Heart right ventricle (tissue), 16 donors: ENCODE measurements at regions not wholly inside any gene's neighbourhood (a gene's known extent, or its start where the extent isn't known, plus 50 kb on each side); places are given as distances from the start of the nearest gene placed in this dataset.
"Not testable (repeated sequence)": the region's sequence is repeated elsewhere in the genome, so short reads cannot be mapped to it uniquely, and the experiment has no call there.

Experiments used
- ATAC-seq, 8 donors: fragments of 200-7000 bp; cut with Tn5 transposase; one replicate each; pipeline ENCODE4 v1.9.1; 2020; ENCODE audit warnings: mild to moderate bottlenecking in 8 of 8, moderate library complexity in 8 of 8, moderate number of reproducible peaks in 1 of 8
- DNase-seq, 2 donors: peaks; one replicate each; pipeline ENCODE4 v3.0.0-alpha.2; 2020
- H3K27ac ChIP-seq, 10 donors: fragments of 200-600 bp; sonication (generic) in 2 of 10; one replicate each; pipeline versions ENCODE4 v1.5.0 to v1.8.0; 2020 to 2022; ENCODE audit warnings: mild to moderate bottlenecking in 3 of 10
- H3K27me3 ChIP-seq, 7 donors: fragments of 200-600 bp; one replicate each; pipeline ENCODE4 v1.8.0; 2021 to 2022; ENCODE audit warnings: mild to moderate bottlenecking in 2 of 7
- H3K36me3 ChIP-seq, 9 donors: fragments of 200-600 bp; sonication (generic) in 1 of 9; one replicate each; pipeline versions ENCODE4 v1.5.0 to v1.8.0; 2020 to 2022; ENCODE audit warnings: mild to moderate bottlenecking in 2 of 9
- H3K4me1 ChIP-seq, 9 donors: fragments of 200-600 bp; sonication (generic) in 1 of 9; one replicate each; pipeline versions ENCODE4 v1.5.0 to v1.8.0; 2020 to 2022; ENCODE audit warnings: mild to moderate bottlenecking in 4 of 9
- H3K4me3 ChIP-seq, 10 donors: fragments of 200-600 bp; sonication (generic) in 2 of 10; one replicate each; pipeline versions ENCODE4 v1.5.0 to v1.8.0; 2020 to 2022; ENCODE audit warnings: mild to moderate bottlenecking in 7 of 10, moderate library complexity in 2 of 10
- H3K9me3 ChIP-seq, 11 donors: fragments of 200-600 bp in 10 of 11; sonication (generic) in 2 of 11; one replicate each; pipeline versions ENCODE4 v1.5.0 to v1.8.0; 2013 to 2022; ENCODE audit warnings: mild to moderate bottlenecking in 2 of 11, control low read depth in 1 of 11, moderate library complexity in 1 of 11
- WGBS, 2 donors: extraction: QIAGEN DNeasy Blood & Tissue Kit; methylation state at CpG; one replicate each; pipeline ENCODE4 v1.1.7; 2013; ENCODE audit warnings: inconsistent platforms in 1 of 2; 5-methylcytosine and 5-hydroxymethylcytosine counted together
- intact Hi-C, 10 donors: fragments of 100-400 bp; cut with DNase I; formaldehyde crosslinking; loops; one replicate each; pipeline versions ENCODE4 v1.11.1 to v1.14.2; 2022
- TF ChIP-seq, protein P1 (sequence below), 9 donors: fragments of 200-600 bp; sonication (generic) in 2 of 9; IDR thresholded peaks; one replicate each; pipeline versions ENCODE4 v1.5.0 to v1.8.0; 2021 to 2022; ENCODE audit warnings: antibody characterized with exemption in 9 of 9, mild to moderate bottlenecking in 5 of 9, moderate library complexity in 1 of 9
- donor health status: Arrhythmogenic right ventricular cardiomyopathy.
- donor health status: ischemic (EF 13 %, LVEDD 7.1; RV severe dilation, severe dysfunction).
- donor health status: healthy with polysubstance abuse.
- donor health status: DM: no; HTN: yes; CAD: no.
- donor health status: DM: no; HTN: no; CAD: no.
- donor health status: ischemic (EF 25% LVEDD 6.9; RV normal size, moderate dysfunction).
- donor health status: ischemic (EF 25% LVEDD 5.7; RV mildly dilated, moderate dysfunction).
- donor health status: healthy.
- donor health status: DM: yes; HTN: yes; CAD: no.
- donor health status: Ischemic cardiomyopathy.
- donor health status: ischemic (EF 35%, LVEDD 5.7; RV mildly dilated, moderate dysfunction).
- donor health status: nonischemic (EF 11% LVEDD 7.7; RV severe dilation, severe dysfunction).
- donor health status: DM: yes; HTN: yes; CAD: no.
- donor health status: PGD.
- donor health status: ischemic (EF 29% LVEDD 5.4; RV normal size, mild dysfunction).
- donor health status: nonischemic (EF 23%, LVEDD 6.1; RV moderate dilation, normal function).

DNA sequence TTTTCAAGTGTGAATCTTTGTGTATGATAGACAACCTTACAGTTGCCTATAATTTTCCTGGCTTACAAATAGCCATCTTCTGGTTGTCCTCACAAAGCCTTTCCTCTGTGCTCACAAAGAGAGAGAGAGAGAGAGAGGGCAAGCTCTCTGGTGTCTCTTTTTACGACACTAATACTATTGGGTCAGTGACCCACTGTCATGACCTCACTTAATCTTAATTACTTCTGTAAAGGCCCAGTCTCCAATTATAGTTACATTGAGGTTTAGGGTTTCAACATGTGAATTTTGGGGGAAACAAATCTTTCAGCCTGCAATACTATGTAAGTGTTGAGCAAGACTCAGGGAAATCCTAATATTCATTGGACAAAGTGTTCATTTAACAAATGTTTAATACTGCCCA lies 167.4 kb upstream of the COL11A1 start:
- no peak for DNase-seq
- TF ChIP-seq, protein P1, sequence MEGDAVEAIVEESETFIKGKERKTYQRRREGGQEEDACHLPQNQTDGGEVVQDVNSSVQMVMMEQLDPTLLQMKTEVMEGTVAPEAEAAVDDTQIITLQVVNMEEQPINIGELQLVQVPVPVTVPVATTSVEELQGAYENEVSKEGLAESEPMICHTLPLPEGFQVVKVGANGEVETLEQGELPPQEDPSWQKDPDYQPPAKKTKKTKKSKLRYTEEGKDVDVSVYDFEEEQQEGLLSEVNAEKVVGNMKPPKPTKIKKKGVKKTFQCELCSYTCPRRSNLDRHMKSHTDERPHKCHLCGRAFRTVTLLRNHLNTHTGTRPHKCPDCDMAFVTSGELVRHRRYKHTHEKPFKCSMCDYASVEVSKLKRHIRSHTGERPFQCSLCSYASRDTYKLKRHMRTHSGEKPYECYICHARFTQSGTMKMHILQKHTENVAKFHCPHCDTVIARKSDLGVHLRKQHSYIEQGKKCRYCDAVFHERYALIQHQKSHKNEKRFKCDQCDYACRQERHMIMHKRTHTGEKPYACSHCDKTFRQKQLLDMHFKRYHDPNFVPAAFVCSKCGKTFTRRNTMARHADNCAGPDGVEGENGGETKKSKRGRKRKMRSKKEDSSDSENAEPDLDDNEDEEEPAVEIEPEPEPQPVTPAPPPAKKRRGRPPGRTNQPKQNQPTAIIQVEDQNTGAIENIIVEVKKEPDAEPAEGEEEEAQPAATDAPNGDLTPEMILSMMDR (IDR thresholded peaks at IDR 0.05), result no peak
- H3K27me3 ChIP-seq, result no peaks in the 10 kb centered on the region
- no peak overlapping the region for H3K27ac ChIP-seq
- WGBS, 2 donors, result 66 to 77% methylated on average over 1 of the region's 1 CpG
- H3K4me1 ChIP-seq, result no peaks in the 10 kb centered on the region
- H3K36me3 ChIP-seq, result no peaks in the 10 kb centered on the region
- H3K4me3 ChIP-seq, result no peak overlapping the region
- H3K9me3 ChIP-seq, result peaks cover 0 to 12% (median 0%) of the 10 kb centered on the region in 11 donors
- intact Hi-C loops, result no loop called here
- no peak for ATAC-seq

DNA sequence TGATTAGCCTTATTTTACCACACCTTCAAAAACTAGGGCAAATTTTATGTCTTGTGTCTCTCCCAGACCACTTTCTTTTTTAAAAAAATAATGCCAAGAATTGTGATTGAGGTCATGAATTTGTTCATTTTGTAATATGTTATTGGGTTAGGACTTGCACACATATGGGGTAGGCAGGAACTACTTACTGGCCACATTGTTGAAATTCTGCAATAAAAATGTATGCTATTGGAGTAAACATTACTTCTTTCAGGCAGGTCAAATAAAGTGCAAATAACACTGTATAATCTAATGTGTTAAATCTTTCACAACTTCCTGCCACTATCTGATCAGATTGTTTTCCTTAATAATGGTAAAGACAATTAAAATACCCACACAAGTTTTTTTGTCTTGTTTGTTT lies 166.6 kb upstream of the COL11A1 start:
- DNase-seq (no peak), ATAC-seq (no peak)
- H3K4me1 ChIP-seq, result no peaks in the 10 kb centered on the region
- TF ChIP-seq, protein P1 (IDR thresholded peaks at IDR 0.05), result no peak
- H3K9me3 ChIP-seq, result peaks cover 0 to 9% (median 0%) of the 10 kb centered on the region in 11 donors
- H3K36me3 ChIP-seq, result no peaks in the 10 kb centered on the region
- H3K4me3 ChIP-seq, result no peak overlapping the region
- H3K27me3 ChIP-seq, result no peaks in the 10 kb centered on the region
- no peak overlapping the region for H3K27ac ChIP-seq
- intact Hi-C loops, result no loop called here

DNA sequence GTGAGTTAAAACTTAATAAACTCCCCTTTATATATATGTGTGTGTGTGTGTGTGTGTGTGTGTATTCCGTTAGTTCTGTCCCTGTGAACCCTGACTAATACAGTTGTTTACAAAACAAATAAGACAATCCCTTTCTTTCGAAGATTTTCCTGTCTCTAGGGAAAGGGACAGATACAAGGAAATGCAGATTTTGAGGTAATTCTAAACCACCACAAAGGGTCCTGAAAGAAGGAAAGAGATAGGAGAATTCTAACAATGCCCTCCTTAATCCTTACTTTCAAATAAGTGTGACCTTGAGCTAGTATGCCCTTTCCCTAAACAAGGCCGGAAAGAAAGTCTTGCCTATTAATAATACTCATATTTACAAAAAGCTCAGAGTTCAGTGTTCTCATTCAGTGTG lies 164.8 kb upstream of the COL11A1 start:
- Histone ChIP-seq H3K4me3 (no peak overlapping the region), H3K27me3 (no peaks in the 10 kb centered on the region), H3K9me3 (peaks cover 0 to 4% (median 0%) of the 10 kb centered on the region in 11 donors), H3K4me1 (no peaks in the 10 kb centered on the region), H3K27ac (no peak overlapping the region), H3K36me3 (no peaks in the 10 kb centered on the region)
- TF ChIP-seq, protein P1 (IDR thresholded peaks at IDR 0.05), result no peak
- no peak for ATAC-seq
- 62 to 76% methylated on average over 3 of the region's 3 CpGs for WGBS, 2 donors
- intact Hi-C loops, result no loop called here
- DNase-seq, result no peak

DNA sequence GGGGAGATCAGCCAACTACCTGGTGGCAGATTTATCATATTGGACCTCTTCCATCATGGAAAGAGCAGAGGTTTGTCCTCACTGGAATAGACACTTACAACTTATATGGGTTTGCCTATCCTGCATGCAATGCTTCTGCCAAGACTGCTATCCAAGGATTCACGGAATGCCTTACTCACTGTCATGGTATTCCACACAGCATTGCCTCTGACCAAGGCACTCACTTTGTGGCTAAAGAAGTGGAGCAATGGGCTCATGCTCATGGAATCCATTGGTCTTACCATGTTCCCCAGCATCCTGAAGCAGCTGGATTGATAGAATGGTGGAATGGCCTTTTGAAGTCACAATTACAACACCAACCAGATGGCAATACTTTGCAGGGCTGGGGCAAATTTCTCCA lies 163.1 kb upstream of the COL11A1 start:
- H3K9me3 ChIP-seq, H3K27me3 ChIP-seq, DNase-seq, H3K36me3 ChIP-seq, H3K27ac ChIP-seq, H3K4me3 ChIP-seq, H3K4me1 ChIP-seq, ATAC-seq, intact Hi-C loops: not testable (repeated sequence)
- 79 to 91% methylated on average over 1 of the region's 1 CpG for WGBS, 2 donors

DNA sequence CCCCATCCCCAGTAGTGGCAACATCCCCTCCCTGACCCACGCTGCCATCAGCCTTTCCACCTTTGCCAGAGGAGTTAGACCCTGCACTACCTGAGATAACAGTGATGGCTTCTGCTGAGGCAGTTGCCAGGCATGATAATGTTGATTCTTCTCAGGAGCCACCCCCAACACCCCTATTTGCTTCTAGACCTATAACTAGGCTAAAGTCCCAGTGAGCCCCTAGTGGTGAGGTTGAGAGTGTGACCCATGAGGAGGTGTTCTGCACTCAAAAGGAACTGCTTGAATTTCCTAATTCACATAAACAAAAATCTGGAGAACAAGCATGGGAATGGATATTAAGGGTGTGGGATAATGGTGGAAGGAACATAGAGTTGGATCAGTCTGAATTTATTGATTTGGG lies 159.6 kb upstream of the COL11A1 start:
- H3K4me3 ChIP-seq, result no peak overlapping the region
- peaks cover 0 to 4% (median 0%) of the 10 kb centered on the region in 11 donors for H3K9me3 ChIP-seq
- TF ChIP-seq, protein P1 (IDR thresholded peaks at IDR 0.05), result no peak
- no peaks in the 10 kb centered on the region for H3K36me3 ChIP-seq
- WGBS, 2 donors, result 71 to 75% methylated on average over 1 of the region's 1 CpG
- ATAC-seq (no peak), DNase-seq (no peak)
- no peaks in the 10 kb centered on the region for H3K4me1 ChIP-seq
- no peak overlapping the region for H3K27ac ChIP-seq
- intact Hi-C loops, result no loop called here
- H3K27me3 ChIP-seq, result no peaks in the 10 kb centered on the region
